Mesodermal cell (in vitro differentiated cells): ENCODE measurements at regions not wholly inside any gene's neighbourhood (a gene's known extent, or its start where the extent isn't known, plus 50 kb on each side); places are given as distances from the start of the nearest gene placed in this dataset.
"Not testable (repeated sequence)": the region's sequence is repeated elsewhere in the genome, so short reads cannot be mapped to it uniquely, and the experiment has no call there.

Experiments
- H3K27ac ChIP-seq: 2 replicates; pipeline ENCODE4 v1.7.0; 2013; ENCODE audit warnings: mild to moderate bottlenecking, low read depth, low read length, moderate library complexity; ENCODE audit not compliant: severe bottlenecking
- H3K36me3 ChIP-seq: 2 replicates; pipeline ENCODE4 v1.7.1; 2013; ENCODE audit warnings: mild to moderate bottlenecking, low read length, moderate library complexity; ENCODE audit not compliant: control insufficient read depth, insufficient read depth
- H3K4me1 ChIP-seq: one replicate; pipeline ENCODE4 v1.7.1; 2013; ENCODE audit warnings: mild to moderate bottlenecking, low read length; ENCODE audit not compliant: insufficient read depth, control insufficient read depth, poor library complexity, severe bottlenecking
- H3K4me3 ChIP-seq: 2 replicates; pipeline ENCODE4 v1.7.0; 2013; ENCODE audit warnings: low read length, control low read depth, mild to moderate bottlenecking; ENCODE audit not compliant: insufficient read depth, poor library complexity, severe bottlenecking; ENCODE audit errors: extremely low read depth
- H3K9me3 ChIP-seq: 2 replicates; pipeline ENCODE4 v1.7.1; 2013; ENCODE audit warnings: mild to moderate bottlenecking, low read length, moderate library complexity; ENCODE audit not compliant: control insufficient read depth
- WGBS, 2 experiments: methylation state at CpG; one replicate each; pipeline ENCODE4 v1.1.5; 2013; ENCODE audit warnings: missing lambda C conversion rate in 2 of 2; ENCODE audit not compliant: insufficient coverage in 2 of 2; 5-methylcytosine and 5-hydroxymethylcytosine counted together

- Histone ChIP-seq H3K9me3 (no peaks in the 10 kb centered on the region), H3K4me1 (no peaks in the 10 kb centered on the region), H3K36me3 (no peaks in the 10 kb centered on the region), H3K4me3 (no peak overlapping the region), H3K27ac (no peak overlapping the region)
- 95 to 98% methylated on average over 9 of the region's 14 CpGs for WGBS, 2 experiments
These were observed 172.3 kb upstream of the OSBPL11 start for GRCh38 chr3:125767641-125768040.

- H3K4me3 ChIP-seq, H3K4me1 ChIP-seq, H3K27ac ChIP-seq, H3K36me3 ChIP-seq, H3K9me3 ChIP-seq: not testable (repeated sequence)
- 100% methylated on average over 1 of the region's 7 CpGs; no CpG with 5 or more reads in 1 of the 2 experiments for WGBS, 2 experiments
These were observed 173.5 kb upstream of the OSBPL11 start for GRCh38 chr3:125768821-125769220.

- H3K27ac ChIP-seq, H3K4me1 ChIP-seq, H3K9me3 ChIP-seq, H3K36me3 ChIP-seq, H3K4me3 ChIP-seq: not testable (repeated sequence)
- WGBS, 2 experiments, result 78 to 82% methylated on average over 8 to 10 of the region's 13 CpGs
These were observed 176.2 kb upstream of the OSBPL11 start for GRCh38 chr3:125771506-125771905.

GRCh38 chr3:125774433-125775034 is 179.2 kb upstream of the OSBPL11 start:
- 90% methylated on average over 2 of the region's 7 CpGs; no CpG with 5 or more reads in 1 of the 2 experiments for WGBS, 2 experiments
- not testable (repeated sequence) for H3K9me3 ChIP-seq, H3K27ac ChIP-seq, H3K4me1 ChIP-seq, H3K36me3 ChIP-seq, H3K4me3 ChIP-seq

- not testable (repeated sequence) for H3K4me1 ChIP-seq, H3K4me3 ChIP-seq, H3K27ac ChIP-seq, H3K9me3 ChIP-seq, H3K36me3 ChIP-seq
- WGBS, 2 experiments, result no CpG with 5 or more reads among the region's 3 CpGs
These were observed 179.8 kb upstream of the OSBPL11 start for GRCh38 chr3:125775106-125775505.

- not testable (repeated sequence) for H3K4me3 ChIP-seq
These were observed 180.5 kb upstream of the OSBPL11 start for GRCh38 chr3:125775606-125776294.

GRCh38 chr3:125779276-125779675 is 184.0 kb upstream of the OSBPL11 start:
- H3K4me3 ChIP-seq, H3K36me3 ChIP-seq, H3K4me1 ChIP-seq, H3K27ac ChIP-seq, H3K9me3 ChIP-seq: not testable (repeated sequence)
- WGBS, 2 experiments, result 50% methylated on average over 1 of the region's 1 CpG; no CpG with 5 or more reads in 1 of the 2 experiments

More at GRCh38 chr3:125775606-125776294, 180.5 kb upstream of the OSBPL11 start:
- H3K36me3 ChIP-seq, H3K9me3 ChIP-seq, H3K27ac ChIP-seq, H3K4me1 ChIP-seq: not testable (repeated sequence)
- 87% methylated on average over 3 of the region's 7 CpGs; no CpG with 5 or more reads in 1 of the 2 experiments for WGBS, 2 experiments

GRCh38 chr3:125779918-125780317 is 184.6 kb upstream of the OSBPL11 start:
- not testable (repeated sequence) for H3K27ac ChIP-seq, H3K9me3 ChIP-seq, H3K4me1 ChIP-seq, H3K4me3 ChIP-seq, H3K36me3 ChIP-seq
- WGBS, 2 experiments, result 84 to 95% methylated on average over 2 to 4 of the region's 5 CpGs

GRCh38 chr3:125781678-125782077 is 186.4 kb upstream of the OSBPL11 start:
- H3K4me1 ChIP-seq, H3K9me3 ChIP-seq, H3K36me3 ChIP-seq, H3K4me3 ChIP-seq, H3K27ac ChIP-seq: not testable (repeated sequence)
- WGBS, 2 experiments, result 57 to 70% methylated on average over 1 to 2 of the region's 2 CpGs

- H3K4me1 ChIP-seq, H3K4me3 ChIP-seq, H3K9me3 ChIP-seq, H3K27ac ChIP-seq, H3K36me3 ChIP-seq: not testable (repeated sequence)
- WGBS, 2 experiments, result 86 to 90% methylated on average over 2 of the region's 3 CpGs
These were observed 178.7 kb upstream of the ROPN1B start for GRCh38 chr3:125790312-125790711.

- H3K27ac ChIP-seq, H3K4me1 ChIP-seq, H3K36me3 ChIP-seq, H3K9me3 ChIP-seq, H3K4me3 ChIP-seq: not testable (repeated sequence)
- 80 to 88% methylated on average over 1 of the region's 1 CpG for WGBS, 2 experiments
These were observed 178.0 kb upstream of the ROPN1B start for GRCh38 chr3:125791021-125791420.
